ENCODE measurements at regions not wholly inside any gene's neighbourhood (a gene's known extent, or its start where the extent isn't known, plus 50 kb on each side); places are given as distances from the start of the nearest gene placed in this dataset.
"Not testable (repeated sequence)": the region's sequence is repeated elsewhere in the genome, so short reads cannot be mapped to it uniquely, and the experiment has no call there.

- Mint-ChIP-seq H3K4me1 (no peaks in the 10 kb centered on the region), H3K4me3 (no peak overlapping the region), H3K9me3 (peaks cover 6% of the 10 kb centered on the region), H3K27me3 (no peaks in the 10 kb centered on the region), H3K36me3 (no peaks in the 10 kb centered on the region), H3K27ac (no peak overlapping the region)
- no peak for ATAC-seq
Measured at GRCh38 chr21:28127175-28127785, 865.4 kb downstream of the LTN1 start.

DNA sequence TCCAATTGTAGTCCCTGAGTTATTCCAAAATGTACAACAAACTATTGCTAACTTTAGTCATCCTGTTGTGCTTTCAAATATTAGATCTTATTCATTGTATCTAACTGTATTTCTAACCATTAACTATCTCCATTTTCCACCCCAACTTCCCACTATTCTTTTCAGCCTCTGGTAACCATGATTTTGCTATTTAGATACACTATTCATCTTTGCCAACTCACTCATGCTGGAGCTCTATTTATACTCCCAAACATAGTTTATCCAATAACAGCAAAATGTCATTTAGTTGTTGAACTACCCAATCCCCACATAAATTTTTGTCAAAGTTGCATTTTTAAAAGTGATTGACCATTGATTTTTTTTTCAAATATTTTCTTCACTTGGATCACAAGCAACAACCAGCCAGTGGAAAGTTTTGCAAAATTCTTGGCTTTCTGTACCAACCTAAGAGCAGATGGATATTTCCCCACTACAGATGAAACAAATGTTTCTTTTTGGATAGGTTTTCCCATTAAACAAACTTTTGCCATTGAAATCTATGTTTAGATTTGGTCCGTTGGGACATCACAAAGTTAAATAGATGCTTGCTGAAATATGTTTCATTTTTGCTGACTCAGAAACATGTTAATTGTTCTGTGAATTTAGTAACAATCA is 866.0 kb downstream of the LTN1 start:
- Mint-ChIP-seq H3K4me3 (no peak overlapping the region), H3K27me3 (no peaks in the 10 kb centered on the region), H3K9me3 (peaks cover under 1% of the 10 kb centered on the region), H3K27ac (no peak overlapping the region), H3K4me1 (no peaks in the 10 kb centered on the region), H3K36me3 (no peaks in the 10 kb centered on the region)
- ATAC-seq: no peak

GRCh38 chr21:28124541-28124940 is 868.1 kb downstream of the LTN1 start:
- Mint-ChIP-seq H3K4me3 (no peak overlapping the region), H3K36me3 (no peaks in the 10 kb centered on the region), H3K4me1 (no peaks in the 10 kb centered on the region), H3K27me3 (no peaks in the 10 kb centered on the region), H3K27ac (no peak overlapping the region), H3K9me3 (peaks cover 5% of the 10 kb centered on the region)
- no peak for ATAC-seq

- no peaks in the 10 kb centered on the region for H3K36me3 Mint-ChIP-seq
- H3K4me1 Mint-ChIP-seq: no peaks in the 10 kb centered on the region
- H3K27ac Mint-ChIP-seq: no peak overlapping the region
- H3K27me3 Mint-ChIP-seq: no peaks in the 10 kb centered on the region
- H3K9me3 Mint-ChIP-seq: peaks cover 7% of the 10 kb centered on the region
- no peak for ATAC-seq
- no peak overlapping the region for H3K4me3 Mint-ChIP-seq
Measured at GRCh38 chr21:28118570-28118969, 874.1 kb downstream of the LTN1 start.

DNA sequence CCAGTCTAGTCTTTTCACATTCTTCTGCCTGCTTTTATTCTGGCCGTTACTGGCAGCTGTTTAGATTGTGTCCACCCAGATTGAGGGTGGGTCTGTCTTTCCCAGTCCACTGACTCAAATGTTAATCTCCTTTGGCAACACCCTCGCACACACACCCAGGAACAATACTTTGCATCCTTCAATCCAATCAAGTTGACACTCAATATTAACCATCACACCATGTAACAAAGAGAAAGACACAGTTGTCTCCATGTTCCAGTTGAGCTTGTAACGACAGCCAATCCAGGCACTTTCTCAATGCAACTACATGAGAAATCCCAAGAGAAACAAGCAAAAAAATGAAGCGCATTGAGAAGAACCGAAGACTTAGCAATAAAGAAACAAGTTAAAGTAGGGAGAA is 877.7 kb downstream of the LTN1 start:
- H3K27me3 Mint-ChIP-seq, H3K4me1 Mint-ChIP-seq, H3K27ac Mint-ChIP-seq, H3K4me3 Mint-ChIP-seq, H3K36me3 Mint-ChIP-seq, ATAC-seq, H3K9me3 Mint-ChIP-seq: not testable (repeated sequence)

DNA sequence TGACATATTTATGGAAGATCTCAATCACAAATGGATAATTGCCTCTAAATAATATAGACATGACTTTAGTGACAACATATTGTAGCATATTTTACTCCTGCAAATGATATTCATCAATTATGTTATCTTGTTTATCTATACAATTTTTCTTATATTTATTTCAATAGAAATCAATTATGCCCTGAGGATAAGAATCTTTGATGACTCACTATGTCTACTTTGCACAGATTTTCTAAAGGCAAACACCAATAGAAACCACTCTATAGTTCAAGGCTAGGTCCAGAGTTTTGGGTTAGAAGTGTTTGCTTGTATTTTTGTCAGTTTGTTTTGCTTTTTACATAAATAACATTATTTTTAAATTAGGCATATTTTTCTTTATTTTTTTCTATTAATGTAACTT is 879.0 kb downstream of the LTN1 start:
- Mint-ChIP-seq H3K4me3 (no peak overlapping the region), H3K4me1 (no peaks in the 10 kb centered on the region), H3K27me3 (no peaks in the 10 kb centered on the region), H3K36me3 (no peaks in the 10 kb centered on the region), H3K9me3 (peaks cover 2% of the 10 kb centered on the region), H3K27ac (no peak overlapping the region)
- ATAC-seq: no peak

- H3K4me3 Mint-ChIP-seq: no peak overlapping the region
- H3K36me3 Mint-ChIP-seq: no peaks in the 10 kb centered on the region
- no peak for ATAC-seq
- no peaks in the 10 kb centered on the region for H3K4me1 Mint-ChIP-seq
- no peaks in the 10 kb centered on the region for H3K9me3 Mint-ChIP-seq
- H3K27ac Mint-ChIP-seq: no peak overlapping the region
- no peaks in the 10 kb centered on the region for H3K27me3 Mint-ChIP-seq
Measured at GRCh38 chr21:28112511-28112910, 880.2 kb downstream of the LTN1 start.

GRCh38 chr21:28111151-28111619 is 881.5 kb downstream of the LTN1 start:
- ATAC-seq: no peak
- Mint-ChIP-seq H3K27me3 (no peaks in the 10 kb centered on the region), H3K36me3 (no peaks in the 10 kb centered on the region), H3K9me3 (no peaks in the 10 kb centered on the region), H3K4me1 (no peaks in the 10 kb centered on the region), H3K4me3 (no peak overlapping the region), H3K27ac (no peak overlapping the region)

DNA sequence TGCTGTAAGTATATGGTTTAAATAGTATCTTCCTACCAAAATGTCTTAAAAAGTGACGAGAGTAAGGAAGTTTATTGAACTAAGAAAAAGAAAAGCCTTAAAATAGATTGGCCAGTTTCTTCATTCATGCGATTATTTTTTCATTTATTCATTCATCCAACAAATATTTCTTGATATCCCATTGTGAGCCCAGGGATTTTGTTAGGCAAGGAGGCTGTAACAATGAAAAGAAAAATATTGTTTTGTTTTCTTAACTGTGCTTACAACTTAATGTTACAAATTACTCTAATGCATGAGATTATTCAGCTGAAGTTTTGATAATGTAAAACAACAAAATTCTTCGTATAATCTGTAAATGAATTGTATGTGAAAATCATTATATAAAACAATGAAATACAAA is 882.0 kb downstream of the LTN1 start:
- no peak overlapping the region for H3K27ac Mint-ChIP-seq
- no peaks in the 10 kb centered on the region for H3K36me3 Mint-ChIP-seq
- no peaks in the 10 kb centered on the region for H3K4me1 Mint-ChIP-seq
- no peaks in the 10 kb centered on the region for H3K27me3 Mint-ChIP-seq
- no peak for ATAC-seq
- H3K9me3 Mint-ChIP-seq: no peaks in the 10 kb centered on the region
- H3K4me3 Mint-ChIP-seq: no peak overlapping the region

DNA sequence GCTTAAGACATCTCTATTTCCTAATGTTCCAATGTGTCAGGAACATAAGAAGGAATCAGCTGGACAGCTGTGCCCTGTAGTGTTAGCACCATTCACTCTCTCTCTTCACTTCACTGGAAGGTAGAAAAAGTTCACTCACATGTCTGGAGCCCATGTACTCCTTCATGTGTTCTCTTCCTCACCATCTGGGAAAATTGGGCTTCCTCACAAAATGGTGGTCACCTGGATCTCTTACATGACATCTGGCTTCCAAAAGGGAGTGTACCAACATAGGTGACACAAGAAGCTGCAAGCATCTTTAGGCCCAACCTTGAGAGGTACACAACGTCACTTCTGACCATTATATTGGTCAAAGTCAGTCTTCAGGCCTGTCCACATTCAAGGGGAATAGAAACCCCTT is 882.6 kb downstream of the LTN1 start:
- no peaks in the 10 kb centered on the region for H3K9me3 Mint-ChIP-seq
- H3K4me3 Mint-ChIP-seq: no peak overlapping the region
- no peaks in the 10 kb centered on the region for H3K27me3 Mint-ChIP-seq
- no peaks in the 10 kb centered on the region for H3K36me3 Mint-ChIP-seq
- no peak overlapping the region for H3K27ac Mint-ChIP-seq
- H3K4me1 Mint-ChIP-seq: no peaks in the 10 kb centered on the region
- ATAC-seq: no peak

GRCh38 chr21:28106370-28106890 is 886.2 kb downstream of the LTN1 start:
- Mint-ChIP-seq H3K4me1 (no peaks in the 10 kb centered on the region), H3K27ac (no peak overlapping the region), H3K9me3 (no peaks in the 10 kb centered on the region), H3K4me3 (no peak overlapping the region), H3K36me3 (no peaks in the 10 kb centered on the region), H3K27me3 (no peaks in the 10 kb centered on the region)
- ATAC-seq: no peak

- no peak overlapping the region for H3K27ac Mint-ChIP-seq
- no peaks in the 10 kb centered on the region for H3K36me3 Mint-ChIP-seq
- H3K27me3 Mint-ChIP-seq: no peaks in the 10 kb centered on the region
- H3K4me3 Mint-ChIP-seq: no peak overlapping the region
- H3K4me1 Mint-ChIP-seq: no peaks in the 10 kb centered on the region
- ATAC-seq: no peak
- H3K9me3 Mint-ChIP-seq: no peaks in the 10 kb centered on the region
Measured at GRCh38 chr21:28104346-28104745, 888.3 kb downstream of the LTN1 start.

GRCh38 chr21:28100366-28100765 is 892.3 kb downstream of the LTN1 start:
- Mint-ChIP-seq H3K27me3 (no peaks in the 10 kb centered on the region), H3K36me3 (no peaks in the 10 kb centered on the region), H3K4me3 (no peak overlapping the region), H3K9me3 (no peaks in the 10 kb centered on the region), H3K4me1 (no peaks in the 10 kb centered on the region), H3K27ac (no peak overlapping the region)
- ATAC-seq: no peak

- Mint-ChIP-seq H3K36me3 (no peaks in the 10 kb centered on the region), H3K27ac (no peak overlapping the region), H3K9me3 (no peaks in the 10 kb centered on the region), H3K4me1 (no peaks in the 10 kb centered on the region), H3K27me3 (no peaks in the 10 kb centered on the region), H3K4me3 (no peak overlapping the region)
- ATAC-seq: no peak
Measured at GRCh38 chr21:28099001-28099705, 893.5 kb downstream of the LTN1 start.

DNA sequence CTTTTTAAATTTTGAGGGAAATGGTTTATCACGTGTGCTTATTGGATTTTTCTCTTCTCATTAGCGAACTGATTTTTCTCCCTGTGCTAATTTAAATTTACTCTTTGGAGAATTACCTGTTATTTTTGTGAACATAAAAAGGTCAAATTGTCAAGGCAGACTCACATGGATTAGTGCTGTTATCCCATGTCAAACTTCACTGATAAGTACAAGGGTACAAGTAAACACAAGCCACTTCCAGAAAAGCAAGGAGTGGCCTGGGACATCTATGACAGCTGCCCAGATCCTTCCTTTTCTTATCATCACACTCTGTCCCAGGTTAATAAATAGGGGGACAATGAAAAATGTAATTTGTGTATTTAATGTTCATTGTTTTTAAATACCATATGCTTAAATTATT is 901.2 kb downstream of the LTN1 start:
- Mint-ChIP-seq H3K36me3 (no peaks in the 10 kb centered on the region), H3K4me3 (no peak overlapping the region), H3K9me3 (no peaks in the 10 kb centered on the region), H3K27me3 (no peaks in the 10 kb centered on the region), H3K27ac (no peak overlapping the region), H3K4me1 (no peaks in the 10 kb centered on the region)
- no peak for ATAC-seq

DNA sequence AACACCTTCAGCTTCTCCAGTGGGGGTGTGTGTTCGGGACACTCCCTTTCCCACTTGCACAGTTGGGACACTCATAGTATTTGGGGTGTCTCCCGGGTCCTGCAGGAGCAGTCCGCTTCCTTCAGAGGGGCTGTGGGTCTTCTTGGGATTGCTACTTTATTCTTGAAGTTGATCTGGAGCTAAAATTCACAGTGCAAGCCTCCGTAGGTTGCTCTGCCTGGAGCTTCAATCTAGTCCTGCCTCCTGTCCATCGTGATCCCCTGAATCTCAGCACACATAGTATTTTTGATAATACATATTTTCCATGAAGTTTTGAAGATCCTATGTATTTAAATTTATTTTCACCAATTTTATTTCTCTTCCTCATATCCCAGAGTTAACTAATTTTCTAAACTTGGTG is 902.1 kb downstream of the LTN1 start:
- Mint-ChIP-seq H3K4me3 (no peak overlapping the region), H3K9me3 (no peaks in the 10 kb centered on the region), H3K27ac (no peak overlapping the region), H3K4me1 (no peaks in the 10 kb centered on the region), H3K27me3 (no peaks in the 10 kb centered on the region), H3K36me3 (no peaks in the 10 kb centered on the region)
- ATAC-seq: no peak
